Colonic mucosa (tissue), 4 donors: ENCODE measurements at regions not wholly inside any gene's neighbourhood (a gene's known extent, or its start where the extent isn't known, plus 50 kb on each side); places are given as distances from the start of the nearest gene placed in this dataset.

Experiments
- DNase-seq: peaks from one replicate; pipeline ENCODE4 v3.0.0-alpha.2; 2020
- H3K27ac ChIP-seq: fragments of 200-600 bp; one replicate; pipeline ENCODE4 v1.8.0; 2021
- H3K27me3 ChIP-seq: fragments of 200-600 bp; one replicate; pipeline ENCODE4 v1.8.0; 2021
- H3K36me3 ChIP-seq: fragments of 200-600 bp; one replicate; pipeline ENCODE4 v1.8.0; 2021
- H3K4me1 ChIP-seq: fragments of 200-600 bp; one replicate; pipeline ENCODE4 v1.8.0; 2021; ENCODE audit warnings: mild to moderate bottlenecking
- H3K4me3 ChIP-seq: fragments of 200-600 bp; one replicate; pipeline ENCODE4 v1.8.0; 2021
- H3K9ac ChIP-seq, 2 donors: one replicate each; pipeline ENCODE4 v1.7.0; 2013; ENCODE audit warnings: control low read depth in 2 of 2, low read depth in 2 of 2, low read length in 2 of 2
- H3K9me3 ChIP-seq: fragments of 200-600 bp; one replicate; pipeline ENCODE4 v1.8.0; 2021
- intact Hi-C: fragments of 100-400 bp; cut with DNase I; formaldehyde crosslinking; loops from one replicate; pipeline ENCODE4 v1.14.1; 2022
- TF ChIP-seq, protein P1 (sequence below): fragments of 200-600 bp; IDR thresholded peaks from one replicate; pipeline ENCODE4 v1.8.0; 2022; ENCODE audit warnings: antibody characterized with exemption, mild to moderate bottlenecking
- donor health status: healthy.
- donor health status: DM: no; HTN: no; CAD: no.
- donor health status: DM: no; HTN: no; CAD: no.

GRCh38 chr21:18499761-18500376, 96.3 kb upstream of the TMPRSS15 start:
- no peak overlapping the region for H3K27ac ChIP-seq
- no peaks in the 10 kb centered on the region for H3K9me3 ChIP-seq
- H3K36me3 ChIP-seq = no peaks in the 10 kb centered on the region
- no peaks in the 10 kb centered on the region for H3K27me3 ChIP-seq
- TF ChIP-seq, protein P1, sequence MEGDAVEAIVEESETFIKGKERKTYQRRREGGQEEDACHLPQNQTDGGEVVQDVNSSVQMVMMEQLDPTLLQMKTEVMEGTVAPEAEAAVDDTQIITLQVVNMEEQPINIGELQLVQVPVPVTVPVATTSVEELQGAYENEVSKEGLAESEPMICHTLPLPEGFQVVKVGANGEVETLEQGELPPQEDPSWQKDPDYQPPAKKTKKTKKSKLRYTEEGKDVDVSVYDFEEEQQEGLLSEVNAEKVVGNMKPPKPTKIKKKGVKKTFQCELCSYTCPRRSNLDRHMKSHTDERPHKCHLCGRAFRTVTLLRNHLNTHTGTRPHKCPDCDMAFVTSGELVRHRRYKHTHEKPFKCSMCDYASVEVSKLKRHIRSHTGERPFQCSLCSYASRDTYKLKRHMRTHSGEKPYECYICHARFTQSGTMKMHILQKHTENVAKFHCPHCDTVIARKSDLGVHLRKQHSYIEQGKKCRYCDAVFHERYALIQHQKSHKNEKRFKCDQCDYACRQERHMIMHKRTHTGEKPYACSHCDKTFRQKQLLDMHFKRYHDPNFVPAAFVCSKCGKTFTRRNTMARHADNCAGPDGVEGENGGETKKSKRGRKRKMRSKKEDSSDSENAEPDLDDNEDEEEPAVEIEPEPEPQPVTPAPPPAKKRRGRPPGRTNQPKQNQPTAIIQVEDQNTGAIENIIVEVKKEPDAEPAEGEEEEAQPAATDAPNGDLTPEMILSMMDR = peak; percentile 69
- DNase-seq = peak; percentile 30
- H3K4me1 ChIP-seq = no peaks in the 10 kb centered on the region
- no peak overlapping the region for H3K9ac ChIP-seq
- no peak overlapping the region for H3K4me3 ChIP-seq
- intact Hi-C loops = no loop called here

DNA sequence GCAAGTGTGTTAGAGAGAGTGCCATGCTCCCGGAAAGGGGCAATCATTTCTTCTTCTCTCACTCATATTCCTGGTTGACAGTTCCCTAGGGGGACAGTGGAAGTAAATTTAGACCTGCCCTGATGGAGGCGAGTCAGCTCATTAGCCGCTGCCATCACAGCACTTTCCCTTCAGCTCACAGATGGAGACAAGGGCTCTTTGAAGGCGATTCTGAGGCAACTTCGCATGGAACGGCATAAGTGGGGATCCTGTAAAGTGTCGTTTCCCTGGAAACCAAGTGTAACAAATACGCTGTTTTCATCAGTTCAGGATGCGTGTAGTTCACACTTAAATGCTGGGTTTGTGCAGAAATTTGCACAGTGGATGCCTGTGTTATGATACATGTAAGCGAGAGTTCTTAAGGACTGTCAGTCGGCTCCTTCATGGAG, 114.5 kb upstream of the TMPRSS15 start:
- Histone ChIP-seq H3K4me3 (no peak overlapping the region), H3K36me3 (no peaks in the 10 kb centered on the region), H3K27me3 (no peaks in the 10 kb centered on the region), H3K27ac (no peak overlapping the region), H3K9me3 (no peaks in the 10 kb centered on the region), H3K9ac (no peak overlapping the region), H3K4me1 (no peaks in the 10 kb centered on the region)
- DNase-seq = no peak
- intact Hi-C loops = no loop called here
- TF ChIP-seq, protein P1 = no peak

DNA sequence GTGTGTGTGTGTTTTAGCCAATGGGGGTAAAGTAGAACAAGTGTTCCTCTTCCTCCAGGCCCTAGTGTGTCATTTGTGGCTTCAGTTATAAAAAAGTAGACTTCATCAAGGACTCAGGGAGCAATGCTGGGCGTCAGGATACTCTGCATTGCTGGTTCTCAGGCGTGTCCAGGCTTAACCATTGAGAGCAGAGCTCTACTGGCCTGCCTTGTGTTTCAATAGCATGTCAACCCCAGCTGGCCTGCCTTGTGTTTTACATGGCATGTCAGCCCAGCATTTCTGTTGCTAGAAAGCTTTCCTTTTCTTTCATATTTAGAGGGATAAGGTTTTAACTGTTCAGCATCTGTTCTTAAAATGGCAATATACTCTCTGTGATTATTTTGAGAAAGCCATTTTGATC, 117.6 kb upstream of the TMPRSS15 start:
- H3K4me1 ChIP-seq = no peaks in the 10 kb centered on the region
- no peak overlapping the region for H3K9ac ChIP-seq

DNA sequence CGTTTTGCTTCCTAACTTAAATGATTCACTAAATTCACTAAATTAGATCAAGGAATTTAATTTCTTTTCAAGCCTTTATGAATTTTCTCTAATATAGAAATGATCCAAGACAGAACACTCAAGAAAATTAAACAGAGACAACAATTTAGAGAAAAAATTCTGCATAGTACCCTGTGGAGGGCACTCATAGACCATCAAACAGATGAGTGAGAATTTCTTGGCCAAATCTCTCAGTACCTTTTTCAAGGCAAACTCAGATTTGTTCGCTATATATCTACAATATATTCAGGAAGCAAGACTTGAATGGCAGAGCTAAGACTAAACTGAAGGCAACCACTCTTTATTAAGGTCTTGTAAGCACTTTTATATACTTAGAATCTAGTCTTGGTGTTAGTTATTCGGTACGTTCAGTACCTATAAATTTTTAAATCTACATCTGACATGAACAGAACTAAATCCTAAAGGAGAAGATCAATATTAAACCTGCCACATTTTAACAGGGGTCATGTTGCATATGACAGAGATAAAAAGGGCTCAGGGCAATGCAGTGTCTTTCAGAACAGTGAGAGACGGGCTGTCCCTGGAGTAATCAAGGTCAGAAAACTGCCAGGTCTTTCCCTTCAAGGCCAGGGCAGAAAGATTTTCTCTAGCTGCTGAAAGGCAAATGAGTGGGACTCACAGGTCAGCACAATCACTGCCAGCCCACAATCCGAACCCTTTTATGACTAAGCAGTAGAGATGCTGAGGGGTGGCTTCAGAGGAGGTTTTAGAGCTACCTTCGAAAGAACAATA, 118.8 kb upstream of the TMPRSS15 start:
- no peaks in the 10 kb centered on the region for H3K4me1 ChIP-seq
- intact Hi-C loops = no loop called here
- no peak overlapping the region for H3K9ac ChIP-seq
- no peaks in the 10 kb centered on the region for H3K36me3 ChIP-seq
- no peak overlapping the region for H3K4me3 ChIP-seq
- TF ChIP-seq, protein P1 = no peak
- DNase-seq = no peak
- H3K27ac ChIP-seq = no peak overlapping the region
- no peaks in the 10 kb centered on the region for H3K9me3 ChIP-seq
- H3K27me3 ChIP-seq = no peaks in the 10 kb centered on the region

More for the DNA sequence above, 117.6 kb upstream of the TMPRSS15 start:
- DNase-seq = no peak
- H3K9me3 ChIP-seq = no peaks in the 10 kb centered on the region
- no peak overlapping the region for H3K4me3 ChIP-seq
- TF ChIP-seq, protein P1 = no peak
- H3K27me3 ChIP-seq = no peaks in the 10 kb centered on the region
- H3K36me3 ChIP-seq = no peaks in the 10 kb centered on the region
- intact Hi-C loops = no loop called here
- no peak overlapping the region for H3K27ac ChIP-seq

- no peak for DNase-seq
- Histone ChIP-seq H3K36me3 (no peaks in the 10 kb centered on the region), H3K27me3 (no peaks in the 10 kb centered on the region), H3K9ac (no peak overlapping the region), H3K4me1 (no peaks in the 10 kb centered on the region), H3K27ac (no peak overlapping the region), H3K9me3 (no peaks in the 10 kb centered on the region), H3K4me3 (no peak overlapping the region)
- intact Hi-C loops = no loop called here
- TF ChIP-seq, protein P1 = no peak
These were observed 120.7 kb upstream of the TMPRSS15 start for GRCh38 chr21:18524097-18524880.
